GM20000 (cell line): ENCODE measurements at regions not wholly inside any gene's neighbourhood (a gene's known extent, or its start where the extent isn't known, plus 50 kb on each side); places are given as distances from the start of the nearest gene placed in this dataset.
"Not testable (repeated sequence)": the region's sequence is repeated elsewhere in the genome, so short reads cannot be mapped to it uniquely, and the experiment has no call there.

Experiments
- DNase-seq: peaks from one replicate; pipeline ENCODE4 v3.0.0; 2012; ENCODE audit warnings: low spot score
- TF ChIP-seq, protein P1 (sequence below): IDR thresholded peaks from 2 replicates; pipeline ENCODE4 v1.5.1; 2012; ENCODE audit warnings: mild to moderate bottlenecking, control low read depth; ENCODE audit errors: extremely low read depth, missing control alignments

DNA sequence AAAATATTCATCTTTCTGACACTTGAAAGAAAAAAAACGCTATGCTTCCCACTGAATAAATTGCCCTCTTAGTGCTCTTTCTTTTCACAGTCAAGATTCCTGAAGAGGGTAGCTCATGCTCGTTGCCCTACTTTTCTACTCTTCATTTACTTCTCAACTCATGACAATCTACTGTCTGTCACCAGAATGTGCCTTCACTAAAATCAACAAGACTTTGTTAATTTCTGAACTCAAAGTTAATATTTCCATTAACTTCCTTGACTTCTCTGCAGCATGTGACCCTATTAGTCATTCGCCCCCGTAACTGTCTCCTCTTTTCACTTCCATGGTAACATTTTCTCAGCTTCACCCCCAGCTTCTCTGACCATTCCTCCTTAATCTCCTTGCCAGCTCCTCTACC lies 98.9 kb upstream of the MAPRE2 start:
- no peak for DNase-seq
- TF ChIP-seq, protein P1, sequence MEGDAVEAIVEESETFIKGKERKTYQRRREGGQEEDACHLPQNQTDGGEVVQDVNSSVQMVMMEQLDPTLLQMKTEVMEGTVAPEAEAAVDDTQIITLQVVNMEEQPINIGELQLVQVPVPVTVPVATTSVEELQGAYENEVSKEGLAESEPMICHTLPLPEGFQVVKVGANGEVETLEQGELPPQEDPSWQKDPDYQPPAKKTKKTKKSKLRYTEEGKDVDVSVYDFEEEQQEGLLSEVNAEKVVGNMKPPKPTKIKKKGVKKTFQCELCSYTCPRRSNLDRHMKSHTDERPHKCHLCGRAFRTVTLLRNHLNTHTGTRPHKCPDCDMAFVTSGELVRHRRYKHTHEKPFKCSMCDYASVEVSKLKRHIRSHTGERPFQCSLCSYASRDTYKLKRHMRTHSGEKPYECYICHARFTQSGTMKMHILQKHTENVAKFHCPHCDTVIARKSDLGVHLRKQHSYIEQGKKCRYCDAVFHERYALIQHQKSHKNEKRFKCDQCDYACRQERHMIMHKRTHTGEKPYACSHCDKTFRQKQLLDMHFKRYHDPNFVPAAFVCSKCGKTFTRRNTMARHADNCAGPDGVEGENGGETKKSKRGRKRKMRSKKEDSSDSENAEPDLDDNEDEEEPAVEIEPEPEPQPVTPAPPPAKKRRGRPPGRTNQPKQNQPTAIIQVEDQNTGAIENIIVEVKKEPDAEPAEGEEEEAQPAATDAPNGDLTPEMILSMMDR = no peak

DNA sequence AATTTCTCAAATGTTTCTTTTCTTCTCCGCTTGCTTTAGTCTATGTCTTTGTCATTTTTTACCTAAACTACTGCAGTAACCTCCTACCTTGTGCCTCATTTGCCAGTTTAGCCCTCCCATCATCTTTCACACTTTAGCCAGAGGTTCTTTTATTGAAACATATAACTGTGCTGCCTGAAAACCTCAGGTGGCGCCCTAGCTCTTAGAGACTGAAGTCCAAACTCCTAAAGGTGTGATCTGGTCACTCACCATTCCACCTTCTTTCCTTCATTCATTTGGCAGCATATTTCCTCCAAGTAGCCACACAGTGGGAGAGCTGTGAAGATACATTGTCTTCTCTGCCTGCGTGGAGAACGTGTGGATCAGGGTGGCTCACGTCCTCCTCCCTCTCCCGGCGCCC lies 98.2 kb upstream of the MAPRE2 start:
- no peak for DNase-seq
- TF ChIP-seq, protein P1 = no peak

DNA sequence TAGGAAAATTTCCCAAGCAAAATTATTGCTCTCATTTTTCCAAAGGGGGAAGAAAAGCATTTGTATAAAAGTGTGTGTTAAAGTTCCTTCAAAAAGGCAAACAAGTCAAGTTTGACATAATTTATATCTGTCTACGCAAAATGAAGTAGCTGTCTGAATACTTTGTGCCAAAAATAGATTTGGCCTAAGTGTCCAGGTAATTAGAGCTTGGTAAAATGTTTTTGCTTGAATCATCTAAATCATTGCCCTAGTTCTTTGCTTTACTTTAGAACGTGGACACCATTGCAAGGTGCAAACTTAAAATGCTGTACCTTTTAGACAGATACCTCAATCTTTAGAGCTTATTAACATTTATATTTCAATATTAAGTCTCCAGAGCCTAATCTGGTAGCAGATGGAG lies 97.6 kb upstream of the MAPRE2 start:
- TF ChIP-seq, protein P1 = no peak
- DNase-seq = no peak

DNA sequence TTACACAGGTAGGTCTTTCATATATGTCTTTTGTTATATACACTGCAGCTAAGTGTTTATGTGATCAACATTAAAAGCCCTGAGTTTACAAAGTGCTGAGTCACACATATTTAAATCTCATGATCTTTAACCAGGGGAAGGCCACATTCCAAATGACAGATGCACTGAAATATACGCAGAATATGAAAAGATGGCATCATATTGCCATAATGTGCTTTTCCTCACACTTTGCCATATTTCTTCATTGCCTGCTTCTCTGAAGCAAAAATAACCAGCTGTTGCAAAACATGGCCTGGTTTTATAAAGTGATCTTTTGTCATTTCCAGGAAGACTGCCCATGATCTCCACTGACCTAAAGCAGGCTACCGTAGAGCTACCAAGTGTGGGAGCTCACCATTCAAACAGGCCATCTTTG lies 93.5 kb upstream of the MAPRE2 start:
- TF ChIP-seq, protein P1 = no peak
- no peak for DNase-seq

DNA sequence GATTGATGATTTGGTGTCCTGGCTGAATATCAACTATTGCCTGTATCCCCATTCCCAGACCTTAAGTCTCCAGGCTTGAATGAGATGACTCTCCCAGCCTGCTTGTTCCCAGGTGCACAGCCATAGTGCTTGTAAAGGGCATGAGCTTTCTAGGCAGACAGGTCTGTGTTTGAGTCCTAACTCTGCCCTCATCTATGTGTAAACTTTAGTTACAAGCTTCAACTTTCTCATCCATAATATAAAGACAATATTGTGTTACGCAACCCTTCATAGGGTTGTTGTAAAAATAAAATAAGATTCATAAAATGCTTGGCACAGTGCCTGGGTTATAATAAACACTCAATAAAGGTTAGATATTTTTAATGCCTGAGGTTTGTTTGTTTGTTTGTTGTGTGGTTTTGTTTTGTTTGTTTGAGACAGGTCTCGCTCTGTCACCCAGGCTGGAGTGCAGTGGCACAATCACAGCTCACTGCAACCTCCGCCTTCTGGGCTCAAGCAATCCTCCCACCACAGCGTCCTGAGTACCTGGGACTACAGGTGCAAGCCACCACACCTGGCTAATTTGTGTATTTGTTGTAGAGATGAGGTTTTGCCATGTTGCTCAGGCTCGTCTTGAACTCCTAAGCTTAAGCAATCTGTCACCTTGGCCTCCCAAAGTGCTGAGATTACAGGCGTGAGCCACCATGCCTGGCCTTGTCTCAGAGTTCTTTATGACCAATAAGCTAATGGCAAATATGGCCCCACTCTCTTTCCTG lies 89.4 kb upstream of the MAPRE2 start:
- TF ChIP-seq, protein P1 = no peak
- no peak for DNase-seq

DNA sequence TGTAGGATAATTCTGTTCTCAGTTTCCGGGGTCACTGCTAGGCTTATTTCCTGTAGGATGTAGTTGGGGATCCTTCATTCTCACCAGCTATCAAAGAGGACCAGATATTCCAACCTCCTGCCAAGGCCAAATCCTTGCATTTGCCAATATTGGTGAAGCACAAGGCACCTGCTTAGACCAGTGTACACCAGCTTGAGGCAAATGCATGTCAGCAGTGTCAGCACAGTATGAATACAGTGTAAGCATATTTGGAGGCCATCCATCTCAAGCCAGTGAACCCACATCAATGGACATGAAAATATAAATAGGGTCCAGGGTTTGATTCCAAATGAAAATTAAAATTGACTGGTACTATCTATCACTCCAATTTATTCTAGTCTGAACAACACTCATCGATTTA lies 88.0 kb upstream of the MAPRE2 start:
- no peak for DNase-seq
- TF ChIP-seq, protein P1 = no peak

DNA sequence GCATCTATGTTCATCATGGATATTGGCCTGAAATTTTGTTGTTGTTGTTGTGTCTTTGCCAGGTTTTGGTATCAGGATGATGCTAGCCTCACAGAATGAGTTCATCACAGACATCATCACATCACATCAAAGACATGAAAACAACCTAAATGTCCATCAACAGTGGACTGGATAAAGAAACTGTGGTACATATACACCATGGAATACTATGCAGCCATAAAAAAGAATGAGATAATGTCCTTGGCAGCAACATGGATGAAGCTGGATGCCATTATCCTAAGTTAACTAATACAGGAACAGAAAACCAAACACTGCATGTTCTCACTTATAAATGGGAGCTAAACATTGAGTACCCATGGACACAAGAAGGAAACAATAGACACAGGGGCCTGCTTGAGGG lies 85.7 kb upstream of the MAPRE2 start:
- not testable (repeated sequence) for DNase-seq

DNA sequence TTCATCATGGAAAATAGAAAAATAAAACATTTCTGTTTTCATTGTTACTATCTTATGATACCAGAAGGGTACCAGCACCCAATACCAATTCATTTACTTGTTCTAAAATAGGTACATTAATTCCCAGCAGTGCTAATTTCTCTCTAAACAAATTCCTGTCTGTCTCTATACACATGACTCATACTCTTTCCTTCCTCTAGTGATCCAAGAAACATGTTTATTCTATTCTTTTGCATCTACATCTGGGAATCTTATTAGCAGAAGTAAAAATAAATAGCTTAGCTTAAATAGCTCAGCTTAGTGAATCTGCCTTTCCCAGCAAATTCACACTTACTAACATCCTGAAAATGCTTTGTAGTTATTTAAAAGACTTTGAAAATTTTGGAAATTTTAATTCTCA lies 84.5 kb upstream of the MAPRE2 start:
- no peak for DNase-seq
- TF ChIP-seq, protein P1 = no peak
